ENCODE measurements at regions not wholly inside any gene's neighbourhood (a gene's known extent, or its start where the extent isn't known, plus 50 kb on each side); places are given as distances from the start of the nearest gene placed in this dataset.
A peak's percentile ranks its signal among the peaks of the same experiment; 100 is the strongest.

- DNase-seq (ENCODE audit: low read depth) = no peak
- TF ChIP-seq CTCF (IDR thresholded peaks at IDR 0.05; ENCODE audit: control insufficient read depth, extremely low read depth, insufficient read depth) = no peak
- no peak overlapping the region for H3K4me3 ChIP-seq (ENCODE audit: low read depth, low read length)
Observed at GRCh38 chr5:125611541-125611940, 811.7 kb upstream of the GRAMD2B start.

- TF ChIP-seq CTCF (IDR thresholded peaks at IDR 0.05; ENCODE audit: control insufficient read depth, extremely low read depth, insufficient read depth) = no peak
Observed at GRCh38 chr5:125612181-125612721, 811.0 kb upstream of the GRAMD2B start.

GRCh38 chr5:125612776-125613175 is 810.4 kb upstream of the GRAMD2B start:
- no peak for DNase-seq (ENCODE audit: low read depth)

More at GRCh38 chr5:125612181-125612721, 811.0 kb upstream of the GRAMD2B start:
- no peak overlapping the region for H3K4me3 ChIP-seq (ENCODE audit: low read depth, low read length)
- peak; percentile 69 for DNase-seq (ENCODE audit: low read depth)

GRCh38 chr5:125630237-125630636 is 793.0 kb upstream of the GRAMD2B start:
- no peak for DNase-seq (ENCODE audit: low read depth)
- H3K4me3 ChIP-seq (ENCODE audit: low read depth, low read length) = no peak overlapping the region
- no peak for TF ChIP-seq CTCF (IDR thresholded peaks at IDR 0.05; ENCODE audit: control insufficient read depth, extremely low read depth, insufficient read depth)

More at GRCh38 chr5:125612776-125613175, 810.4 kb upstream of the GRAMD2B start:
- no peak overlapping the region for H3K4me3 ChIP-seq (ENCODE audit: low read depth, low read length)
- no peak for TF ChIP-seq CTCF (IDR thresholded peaks at IDR 0.05; ENCODE audit: control insufficient read depth, extremely low read depth, insufficient read depth)

- no peak overlapping the region for H3K4me3 ChIP-seq (ENCODE audit: low read depth, low read length)
- no peak for TF ChIP-seq CTCF (IDR thresholded peaks at IDR 0.05; ENCODE audit: control insufficient read depth, extremely low read depth, insufficient read depth)
- no peak for DNase-seq (ENCODE audit: low read depth)
Observed at GRCh38 chr5:125633523-125633922, 789.7 kb upstream of the GRAMD2B start.

GRCh38 chr5:125634216-125634835 is 788.9 kb upstream of the GRAMD2B start:
- H3K4me3 ChIP-seq (ENCODE audit: low read depth, low read length) = no peak overlapping the region
- DNase-seq (ENCODE audit: low read depth) = no peak
- TF ChIP-seq CTCF (IDR thresholded peaks at IDR 0.05; ENCODE audit: control insufficient read depth, extremely low read depth, insufficient read depth) = no peak

- DNase-seq (ENCODE audit: low read depth) = no peak
- no peak for TF ChIP-seq CTCF (IDR thresholded peaks at IDR 0.05; ENCODE audit: control insufficient read depth, extremely low read depth, insufficient read depth)
Observed at GRCh38 chr5:125639858-125640257, 783.4 kb upstream of the GRAMD2B start.

More at GRCh38 chr5:125639858-125640257, 783.4 kb upstream of the GRAMD2B start:
- no peak overlapping the region for H3K4me3 ChIP-seq (ENCODE audit: low read depth, low read length)

Data from LNCaP clone FGC (cell line).